Activated naive CD8-positive, alpha-beta T cell treated with anti-CD3 and anti-CD28 coated beads, Interleukin-2, amount 10 ng/mL, durations not matched to agents 7 days and 5 days (primary cell): ENCODE measurements at regions not wholly inside any gene's neighbourhood (a gene's known extent, or its start where the extent isn't known, plus 50 kb on each side); places are given as distances from the start of the nearest gene placed in this dataset.
A peak's percentile ranks its signal among the peaks of the same experiment; 100 is the strongest.

ENCODE experiments used
- ATAC-seq: fragments of 150-1000 bp; cut with Tn5 transposase; one replicate; pipeline ENCODE4 v1.10.0; 2021; ENCODE audit warnings: low read depth, moderate library complexity
- POLR2A ChIA-PET: fragments of 350-600 bp; sonication (Branson Sonifier 250); formaldehyde crosslinking; loops from one replicate; lab custom pipeline; 2021; ENCODE audit warnings: antibody characterized with exemption; lab: Charles Lee
- DNase-seq: peaks from one replicate; pipeline ENCODE4 v3.0.0; 2021
- H3K27ac Mint-ChIP-seq: one replicate; pipeline ENCODE4 v1.8.0; 2022; ENCODE audit warnings: mild to moderate bottlenecking, mixed read lengths
- H3K27me3 Mint-ChIP-seq: one replicate; pipeline ENCODE4 v1.8.0; 2022; ENCODE audit warnings: mild to moderate bottlenecking, moderate library complexity, mixed read lengths
- H3K36me3 Mint-ChIP-seq: one replicate; pipeline ENCODE4 v1.8.0; 2021; ENCODE audit warnings: mild to moderate bottlenecking, mixed read lengths
- H3K4me1 Mint-ChIP-seq: one replicate; pipeline ENCODE4 v1.8.0; 2021; ENCODE audit warnings: mixed read lengths
- H3K4me3 Mint-ChIP-seq: one replicate; pipeline ENCODE4 v1.8.0; 2022; ENCODE audit warnings: mild to moderate bottlenecking, moderate library complexity, mixed read lengths
- H3K9me3 Mint-ChIP-seq: one replicate; pipeline ENCODE4 v1.8.0; 2021; ENCODE audit warnings: mixed read lengths

DNA sequence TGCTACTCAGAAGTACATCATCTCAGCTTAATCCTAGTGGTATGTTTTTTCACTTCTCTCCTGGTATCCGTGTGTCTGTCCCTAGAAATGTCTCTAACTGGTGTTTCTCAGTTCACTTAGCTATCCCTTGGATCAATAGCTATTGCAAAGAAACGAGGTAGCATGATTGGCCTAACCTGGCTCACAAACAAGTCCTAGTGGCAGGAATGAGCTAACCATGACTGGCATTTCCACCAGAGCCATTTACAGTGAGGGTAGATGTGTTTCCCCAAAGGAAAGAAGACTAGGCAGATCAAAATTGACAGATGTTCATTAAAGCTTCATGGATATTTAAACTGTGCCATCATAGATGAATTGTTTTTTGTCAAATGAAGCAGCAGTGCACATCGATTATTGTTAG is 82.5 kb downstream of the PALM2AKAP2 start:
- DNase-seq (no peak), ATAC-seq (no peak)
- H3K9me3 Mint-ChIP-seq: no peaks in the 10 kb centered on the region
- H3K4me3 Mint-ChIP-seq: no peak overlapping the region
- no peak overlapping the region for H3K27ac Mint-ChIP-seq
- no peaks in the 10 kb centered on the region for H3K36me3 Mint-ChIP-seq
- H3K27me3 Mint-ChIP-seq: peaks cover 5% of the 10 kb centered on the region
- H3K4me1 Mint-ChIP-seq: no peaks in the 10 kb centered on the region
- POLR2A ChIA-PET: no interaction called here

DNA sequence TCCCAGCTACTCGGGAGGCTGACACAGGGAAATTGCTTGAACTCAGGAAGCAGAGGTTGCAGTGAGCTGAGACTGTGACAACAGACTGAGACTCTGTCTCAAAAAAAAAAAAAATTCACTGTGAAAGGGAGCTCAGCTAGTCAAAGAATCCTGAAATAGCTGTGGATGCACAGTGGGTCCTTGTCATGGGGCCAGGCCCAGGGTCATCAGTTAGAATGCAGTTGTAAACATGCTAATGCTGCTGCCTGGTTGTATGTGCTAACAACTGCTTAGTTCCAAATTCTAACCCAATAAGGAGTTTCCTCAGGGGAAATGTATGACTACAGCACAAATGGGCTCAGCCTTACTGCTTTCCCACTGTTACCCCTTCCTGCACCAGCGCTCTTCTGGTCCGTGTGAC is 84.0 kb downstream of the PALM2AKAP2 start:
- H3K9me3 Mint-ChIP-seq: no peaks in the 10 kb centered on the region
- H3K27ac Mint-ChIP-seq: no peak overlapping the region
- DNase-seq: no peak
- no peaks in the 10 kb centered on the region for H3K36me3 Mint-ChIP-seq
- H3K4me3 Mint-ChIP-seq: no peak overlapping the region
- H3K27me3 Mint-ChIP-seq: peaks cover 8% of the 10 kb centered on the region
- no peaks in the 10 kb centered on the region for H3K4me1 Mint-ChIP-seq
- no peak for ATAC-seq
- POLR2A ChIA-PET: no interaction called here

DNA sequence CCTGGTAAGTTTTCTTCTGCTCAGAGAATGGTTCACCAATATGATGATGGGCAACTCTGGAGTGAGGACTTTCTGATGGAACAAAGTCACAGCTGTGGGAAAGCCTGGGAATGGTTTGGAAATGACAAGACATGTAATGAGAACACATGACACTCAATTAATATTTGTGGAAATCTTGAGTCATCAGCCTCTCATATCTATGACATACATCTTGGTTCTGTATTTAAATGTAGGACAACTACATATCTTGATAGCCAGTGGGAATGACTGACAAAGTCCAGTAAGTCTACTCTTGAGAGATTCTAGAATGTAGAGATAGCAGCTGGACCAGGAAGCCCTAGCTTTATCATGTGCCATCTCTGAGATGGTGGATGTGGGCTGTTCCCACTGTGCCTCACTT is 85.5 kb downstream of the PALM2AKAP2 start:
- POLR2A ChIA-PET: no interaction called here
- no peak for DNase-seq
- H3K4me1 Mint-ChIP-seq: no peaks in the 10 kb centered on the region
- ATAC-seq: no peak
- no peaks in the 10 kb centered on the region for H3K9me3 Mint-ChIP-seq
- peaks cover 11% of the 10 kb centered on the region for H3K27me3 Mint-ChIP-seq
- H3K36me3 Mint-ChIP-seq: no peaks in the 10 kb centered on the region
- H3K27ac Mint-ChIP-seq: no peak overlapping the region
- H3K4me3 Mint-ChIP-seq: no peak overlapping the region

DNA sequence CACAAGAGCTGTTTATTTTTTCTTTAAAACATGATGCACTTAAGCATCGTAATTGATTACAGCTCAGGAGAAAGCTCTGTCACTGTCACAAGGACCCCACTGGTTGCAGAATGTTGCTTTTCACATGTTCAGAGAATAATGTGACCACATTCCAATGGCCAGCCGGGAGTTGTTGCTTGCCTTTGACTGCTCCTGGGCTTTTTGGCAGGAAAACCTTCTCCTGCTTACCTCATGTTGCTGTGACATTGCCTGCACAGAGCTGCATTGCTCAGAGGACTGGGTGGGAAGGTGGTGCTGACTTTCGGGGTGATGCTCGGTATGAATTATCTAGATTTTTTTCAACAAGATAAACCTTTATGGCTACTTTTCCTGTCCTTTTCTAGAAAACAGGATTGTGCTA is 88.2 kb downstream of the PALM2AKAP2 start:
- Mint-ChIP-seq H3K4me1 (no peaks in the 10 kb centered on the region), H3K27me3 (peaks cover 19% of the 10 kb centered on the region), H3K9me3 (no peaks in the 10 kb centered on the region), H3K4me3 (no peak overlapping the region), H3K36me3 (no peaks in the 10 kb centered on the region), H3K27ac (no peak overlapping the region)
- POLR2A ChIA-PET: no interaction called here
- ATAC-seq (no peak), DNase-seq (no peak)

DNA sequence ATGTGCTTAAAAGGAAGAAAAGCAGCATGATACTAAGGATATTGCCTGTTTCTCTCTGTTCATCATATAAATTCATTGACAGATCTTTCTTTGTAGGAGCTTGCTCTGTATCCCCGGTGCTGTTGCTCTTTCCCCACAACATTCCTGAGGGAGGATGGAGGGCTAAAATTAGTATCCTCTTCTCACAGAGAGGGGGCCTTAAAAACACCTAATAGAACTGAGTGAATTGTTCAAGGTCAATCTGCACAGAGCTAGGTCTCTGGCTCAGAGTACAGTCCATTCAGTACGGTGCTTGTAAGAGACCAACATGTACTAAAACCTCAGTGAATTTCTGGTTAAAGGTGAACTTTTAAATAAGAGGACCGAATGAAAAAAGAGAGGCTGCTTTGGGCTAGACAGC is 88.7 kb downstream of the PALM2AKAP2 start:
- Mint-ChIP-seq H3K4me3 (no peak overlapping the region), H3K36me3 (no peaks in the 10 kb centered on the region), H3K27me3 (peaks cover 22% of the 10 kb centered on the region), H3K27ac (no peak overlapping the region), H3K9me3 (no peaks in the 10 kb centered on the region), H3K4me1 (no peaks in the 10 kb centered on the region)
- DNase-seq (no peak), ATAC-seq (no peak)
- POLR2A ChIA-PET: no interaction called here

DNA sequence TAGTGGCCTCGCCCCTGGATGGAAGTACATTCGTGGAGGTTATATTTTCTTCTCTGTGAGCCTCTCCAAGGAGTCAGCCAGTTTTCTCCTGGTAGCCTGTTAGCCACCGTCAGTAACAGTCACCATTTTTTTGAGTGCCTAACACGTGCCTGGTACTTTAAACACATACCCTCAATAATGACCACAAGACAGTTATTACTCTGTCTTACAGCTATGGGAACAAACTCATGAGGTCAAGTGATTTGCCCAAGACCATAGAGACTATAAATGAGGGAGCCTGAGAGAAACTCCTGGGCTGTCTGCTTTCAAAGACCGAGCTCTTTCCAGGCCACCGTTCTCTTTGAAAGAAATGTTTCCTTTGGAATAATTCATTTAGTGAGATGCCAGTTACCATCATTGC is 90.4 kb downstream of the PALM2AKAP2 start:
- DNase-seq: no peak
- ATAC-seq: no peak
- Mint-ChIP-seq H3K36me3 (no peaks in the 10 kb centered on the region), H3K4me1 (no peaks in the 10 kb centered on the region), H3K9me3 (no peaks in the 10 kb centered on the region), H3K4me3 (no peak overlapping the region), H3K27ac (no peak overlapping the region), H3K27me3 (peaks cover 30% of the 10 kb centered on the region)
- POLR2A ChIA-PET: no interaction called here

DNA sequence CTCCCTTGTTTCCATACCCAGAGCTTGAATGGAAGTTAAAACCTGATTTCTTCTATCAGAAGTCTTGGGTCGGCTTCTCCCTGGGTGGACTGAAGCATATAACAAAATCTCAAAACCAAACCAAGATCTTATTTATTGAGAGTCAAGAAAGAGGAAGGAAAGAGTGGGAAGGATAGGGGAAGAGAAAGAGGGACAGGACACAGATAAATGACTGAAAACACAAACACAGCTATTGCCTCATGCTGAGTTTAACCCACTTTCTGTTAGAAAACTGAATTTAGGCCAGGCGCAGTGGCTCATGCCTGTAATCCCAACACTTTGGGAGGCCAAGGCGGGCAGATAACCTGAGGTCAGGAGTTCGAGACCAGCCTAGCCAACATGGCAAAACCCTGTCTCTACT is 92.9 kb downstream of the PALM2AKAP2 start:
- peaks cover 32% of the 10 kb centered on the region for H3K27me3 Mint-ChIP-seq
- H3K27ac Mint-ChIP-seq: no peak overlapping the region
- H3K4me3 Mint-ChIP-seq: no peak overlapping the region
- H3K4me1 Mint-ChIP-seq: no peaks in the 10 kb centered on the region
- ATAC-seq (no peak), DNase-seq (no peak)
- H3K36me3 Mint-ChIP-seq: no peaks in the 10 kb centered on the region
- POLR2A ChIA-PET: no interaction called here
- no peaks in the 10 kb centered on the region for H3K9me3 Mint-ChIP-seq

DNA sequence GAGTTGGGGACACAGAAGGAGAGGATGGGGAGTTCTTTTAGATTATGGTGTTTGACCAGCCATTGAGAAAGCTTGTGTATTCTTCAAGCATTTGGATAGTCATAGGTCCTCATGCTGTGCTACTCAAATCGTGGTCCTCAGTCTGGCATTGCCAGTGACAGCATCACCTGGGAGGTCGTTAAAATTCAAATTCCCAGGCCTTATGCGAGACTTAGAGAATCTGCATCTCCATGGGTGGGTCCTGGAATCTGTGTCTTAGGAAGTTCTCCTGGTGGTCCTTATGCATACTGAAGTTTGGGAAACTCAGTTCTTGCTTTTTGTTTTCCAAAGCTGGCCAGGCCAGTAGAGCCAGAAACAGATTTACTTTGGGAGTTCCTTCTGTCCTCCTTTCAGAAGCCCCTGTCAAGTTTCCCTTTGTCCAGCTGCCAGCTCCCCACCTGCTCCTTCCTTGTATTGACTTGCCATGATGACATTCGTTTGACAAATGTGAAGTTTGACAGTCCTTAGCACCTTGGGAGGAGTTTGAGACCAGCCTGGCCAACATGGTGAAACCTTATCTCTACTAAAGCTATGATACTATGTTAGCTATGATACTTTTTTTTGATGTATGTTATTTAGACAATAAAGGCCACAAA is 95.6 kb downstream of the PALM2AKAP2 start:
- DNase-seq (no peak), ATAC-seq (no peak)
- H3K9me3 Mint-ChIP-seq: no peaks in the 10 kb centered on the region
- H3K27me3 Mint-ChIP-seq: peaks cover 27% of the 10 kb centered on the region
- POLR2A ChIA-PET: no interaction called here
- no peaks in the 10 kb centered on the region for H3K36me3 Mint-ChIP-seq
- no peak overlapping the region for H3K27ac Mint-ChIP-seq
- no peaks in the 10 kb centered on the region for H3K4me1 Mint-ChIP-seq
- H3K4me3 Mint-ChIP-seq: no peak overlapping the region

DNA sequence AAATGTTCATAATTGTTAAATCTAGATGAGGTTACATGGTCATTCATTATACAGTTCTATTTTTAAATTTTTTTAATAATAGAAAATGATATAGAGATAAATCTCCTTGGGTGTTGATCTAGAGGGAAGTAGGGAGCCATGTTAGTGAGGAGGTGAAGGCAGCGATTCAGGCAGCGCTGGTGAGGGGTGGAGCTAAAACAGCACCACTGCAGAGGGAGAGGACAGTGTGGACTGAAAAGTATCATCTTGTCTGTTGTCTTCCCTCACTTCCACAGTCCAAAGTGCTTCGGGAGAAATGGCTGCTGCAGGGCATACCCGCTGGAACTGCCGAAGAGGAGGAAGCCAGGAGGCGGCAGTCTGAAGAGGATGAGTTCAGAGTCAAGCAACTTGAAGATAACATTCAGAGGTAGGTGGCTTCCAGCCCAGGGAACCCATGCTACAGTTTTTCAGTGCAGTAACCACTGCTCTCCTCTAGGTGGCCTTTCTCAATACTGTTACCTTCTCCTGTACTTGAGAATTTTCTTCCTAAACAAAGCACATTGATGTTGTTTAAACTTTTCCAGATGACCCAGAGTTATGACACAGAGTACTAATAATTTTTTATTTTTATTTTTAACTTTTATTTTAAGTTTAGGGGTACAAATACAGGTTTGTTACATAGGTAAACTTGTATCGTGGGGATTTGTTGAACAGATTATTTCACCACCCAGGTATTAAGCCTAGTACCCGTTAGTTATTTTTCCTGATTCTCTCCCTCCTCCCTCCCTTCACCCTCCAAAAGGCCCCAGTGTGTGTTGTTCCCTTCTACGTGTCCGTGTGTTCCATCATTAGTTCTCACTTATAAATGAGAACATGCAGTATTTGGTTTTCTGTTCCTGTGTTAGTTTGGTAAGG is 100.5 kb downstream of the PALM2AKAP2 start:
- H3K36me3 Mint-ChIP-seq: no peaks in the 10 kb centered on the region
- H3K4me1 Mint-ChIP-seq: no peaks in the 10 kb centered on the region
- no peak overlapping the region for H3K4me3 Mint-ChIP-seq
- ATAC-seq (no peak), DNase-seq (no peak)
- POLR2A ChIA-PET: no interaction called here
- no peak overlapping the region for H3K27ac Mint-ChIP-seq
- no peaks in the 10 kb centered on the region for H3K9me3 Mint-ChIP-seq
- H3K27me3 Mint-ChIP-seq: peaks cover 6% of the 10 kb centered on the region

DNA sequence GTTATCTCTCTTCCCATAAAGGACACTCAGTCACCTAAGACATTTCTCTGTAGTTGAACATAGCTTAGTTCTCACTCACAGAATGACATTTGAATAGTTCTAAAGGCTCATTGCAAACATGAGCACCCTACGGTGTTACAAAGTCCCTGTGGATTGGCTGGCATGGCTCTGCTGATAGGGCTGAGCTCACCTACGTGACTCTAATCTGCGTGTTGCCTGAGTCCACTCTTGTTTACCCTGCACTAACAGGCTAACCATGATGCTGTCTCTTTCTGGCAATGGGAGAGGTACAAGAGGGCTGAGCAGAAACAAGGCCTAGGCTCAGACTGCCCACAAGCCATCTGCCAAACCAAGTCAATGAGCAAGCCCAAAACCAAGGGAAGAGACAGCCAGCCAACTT is 103.6 kb downstream of the PALM2AKAP2 start:
- H3K4me3 Mint-ChIP-seq: no peak overlapping the region
- POLR2A ChIA-PET: no interaction called here
- no peak for ATAC-seq
- peaks cover 4% of the 10 kb centered on the region for H3K27me3 Mint-ChIP-seq
- no peaks in the 10 kb centered on the region for H3K36me3 Mint-ChIP-seq
- DNase-seq: no peak
- H3K27ac Mint-ChIP-seq: no peak overlapping the region
- no peaks in the 10 kb centered on the region for H3K9me3 Mint-ChIP-seq
- H3K4me1 Mint-ChIP-seq: peaks cover 17% of the 10 kb centered on the region

DNA sequence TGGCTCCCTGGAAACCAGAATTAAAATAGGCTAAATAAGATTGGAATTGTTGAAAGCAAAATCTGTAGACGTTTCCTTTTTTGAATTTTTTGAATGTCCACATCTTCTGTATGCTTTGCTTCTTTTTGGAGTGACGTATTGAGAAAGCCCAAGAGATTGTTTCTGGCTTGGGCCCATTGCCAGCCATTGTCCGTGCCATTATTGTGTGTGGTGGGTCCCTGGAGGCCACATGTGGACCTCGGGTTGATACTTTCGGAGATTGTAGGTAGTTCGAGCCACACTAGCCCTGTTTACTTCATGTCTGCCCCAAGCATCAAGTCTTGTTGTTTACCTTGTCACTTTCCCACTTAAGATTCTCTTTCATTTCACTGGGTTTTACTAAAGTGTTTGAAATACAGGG is 106.0 kb downstream of the PALM2AKAP2 start:
- Mint-ChIP-seq H3K27ac (no peak overlapping the region), H3K9me3 (no peaks in the 10 kb centered on the region), H3K36me3 (no peaks in the 10 kb centered on the region), H3K27me3 (no peaks in the 10 kb centered on the region), H3K4me1 (peaks cover 17% of the 10 kb centered on the region), H3K4me3 (no peak overlapping the region)
- ATAC-seq: no peak
- no peak for DNase-seq
- POLR2A ChIA-PET: interaction anchor here (0.6 kb wide), 1 partner anchor 269 kb away, joined by 3 read pairs; no protein-coding TSS in a partner anchor

DNA sequence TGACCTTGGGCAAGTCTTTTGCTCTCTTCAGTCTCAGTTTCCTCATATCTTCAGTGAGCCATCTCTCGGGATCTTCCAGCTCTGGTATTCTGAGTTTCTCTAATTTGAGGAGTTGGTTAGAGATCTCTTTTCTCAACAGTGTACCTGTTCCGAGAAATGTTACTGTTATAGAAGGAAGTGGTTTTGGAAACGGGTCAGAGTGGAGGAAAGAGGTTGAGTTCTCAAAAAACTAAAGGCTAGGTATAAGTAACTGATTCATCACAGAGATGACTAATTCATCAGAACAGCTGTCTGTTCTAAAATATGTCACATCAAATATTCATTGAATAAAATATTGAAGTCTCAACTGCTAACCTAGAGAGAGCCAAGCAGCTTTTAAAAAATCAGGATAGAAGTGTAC is 106.6 kb downstream of the PALM2AKAP2 start:
- H3K36me3 Mint-ChIP-seq: no peaks in the 10 kb centered on the region
- H3K27ac Mint-ChIP-seq: peak overlapping the region; percentile 13
- POLR2A ChIA-PET: no interaction called here
- H3K9me3 Mint-ChIP-seq: no peaks in the 10 kb centered on the region
- no peak for DNase-seq
- peak; percentile 85 for ATAC-seq
- no peaks in the 10 kb centered on the region for H3K27me3 Mint-ChIP-seq
- H3K4me3 Mint-ChIP-seq: peak overlapping the region; percentile 12
- H3K4me1 Mint-ChIP-seq: peaks cover 17% of the 10 kb centered on the region

DNA sequence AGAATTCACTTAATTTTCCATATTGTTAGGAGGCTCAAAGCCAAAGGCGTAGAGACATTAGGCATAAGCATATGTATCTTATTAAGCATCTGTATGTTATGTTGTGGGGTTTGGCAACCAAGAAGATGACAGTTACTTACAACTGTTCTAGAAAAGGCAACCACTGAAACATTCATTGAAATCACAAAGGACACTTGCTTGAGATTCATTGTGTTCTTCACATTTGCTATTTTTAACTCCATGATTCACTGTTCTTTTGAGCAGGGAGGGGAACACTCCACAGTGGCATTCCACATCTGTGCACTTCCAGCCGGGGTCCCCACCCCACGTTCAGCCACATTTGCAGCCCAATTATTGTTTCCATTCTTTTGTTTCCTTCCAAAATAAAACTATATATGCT is 107.1 kb downstream of the PALM2AKAP2 start:
- ATAC-seq: no peak
- POLR2A ChIA-PET: no interaction called here

DNA sequence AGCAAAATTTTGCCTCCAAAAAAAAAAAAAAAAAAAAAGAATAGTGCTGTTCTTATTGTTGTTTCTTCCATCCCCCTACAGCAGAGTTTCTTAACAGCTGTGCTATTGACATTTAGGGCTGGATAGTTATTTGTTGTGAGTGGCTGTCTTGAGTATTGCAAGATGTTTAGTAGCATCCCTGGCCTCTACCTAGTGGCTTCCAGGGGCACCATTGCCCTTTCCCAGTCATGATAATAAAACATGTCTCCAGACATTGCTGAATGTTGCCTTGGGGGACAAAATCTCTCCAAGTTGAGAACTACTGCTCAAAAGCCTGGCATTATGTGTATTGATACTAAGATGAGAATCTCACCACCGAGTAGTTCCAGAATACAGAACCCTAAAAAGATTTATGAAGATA is 108.7 kb downstream of the PALM2AKAP2 start:
- peaks cover 3% of the 10 kb centered on the region for H3K27me3 Mint-ChIP-seq
- no peaks in the 10 kb centered on the region for H3K9me3 Mint-ChIP-seq
- DNase-seq: no peak
- ATAC-seq: no peak
- POLR2A ChIA-PET: interaction anchor here (0.7 kb wide), 1 partner anchor 293 kb away, joined by 3 read pairs; no protein-coding TSS in a partner anchor
- H3K36me3 Mint-ChIP-seq: no peaks in the 10 kb centered on the region
- no peak overlapping the region for H3K4me3 Mint-ChIP-seq
- peaks cover 17% of the 10 kb centered on the region for H3K4me1 Mint-ChIP-seq
- no peak overlapping the region for H3K27ac Mint-ChIP-seq

More for the DNA sequence above, 107.1 kb downstream of the PALM2AKAP2 start:
- DNase-seq: no peak
- H3K36me3 Mint-ChIP-seq: no peaks in the 10 kb centered on the region
- no peaks in the 10 kb centered on the region for H3K9me3 Mint-ChIP-seq
- H3K4me3 Mint-ChIP-seq: peak overlapping the region; percentile 12
- H3K4me1 Mint-ChIP-seq: peaks cover 17% of the 10 kb centered on the region
- H3K27ac Mint-ChIP-seq: no peak overlapping the region
- no peaks in the 10 kb centered on the region for H3K27me3 Mint-ChIP-seq
